HG02798 (cell line): ENCODE measurements at regions not wholly inside any gene's neighbourhood (a gene's known extent, or its start where the extent isn't known, plus 50 kb on each side); places are given as distances from the start of the nearest gene placed in this dataset.

Source experiments
- ATAC-seq: cut with Tn5 transposase; IDR thresholded peaks from one replicate; pipeline ENCODE4 v1.9.1; 2021; ENCODE audit warnings: mild to moderate bottlenecking; ENCODE audit not compliant: unreplicated experiment, poor library complexity

DNA sequence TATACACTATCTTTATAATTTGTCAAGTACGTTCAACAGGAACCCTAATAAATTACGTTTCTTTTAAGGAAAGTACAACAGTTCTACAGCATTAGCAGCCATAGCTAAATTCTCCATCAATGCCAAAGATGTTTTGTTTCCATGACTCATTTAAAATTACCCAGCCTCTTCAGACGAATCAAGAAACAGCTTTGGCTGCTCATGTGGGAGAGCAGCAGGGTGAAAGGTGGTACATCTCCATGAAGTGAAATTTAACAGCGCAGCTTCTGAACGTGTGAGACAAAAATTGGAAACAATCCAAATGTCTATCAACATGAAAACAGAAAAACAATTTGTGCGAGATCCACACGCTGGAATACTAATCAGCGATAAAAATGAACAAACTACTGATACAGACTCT is 327.3 kb upstream of the CDH6 start:
- ATAC-seq, result no peak

DNA sequence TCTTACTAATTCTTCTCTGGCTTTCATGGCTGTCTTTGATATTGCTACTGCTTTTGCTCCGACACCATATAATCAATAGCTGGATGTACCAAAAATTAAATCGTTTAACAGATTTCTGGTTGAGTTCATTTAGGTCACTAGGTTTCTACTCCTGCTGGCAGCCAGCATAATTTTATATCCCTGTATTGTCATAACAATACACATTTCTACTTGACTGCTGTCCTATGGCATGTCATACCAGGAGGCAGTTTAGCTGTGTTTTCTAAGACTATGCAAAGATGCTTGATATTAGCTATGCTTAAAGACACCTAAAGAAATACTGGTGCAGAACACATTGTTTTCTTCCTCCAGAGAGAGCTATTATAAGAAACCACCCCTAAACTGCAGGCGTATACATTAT is 337.2 kb upstream of the CDH6 start:
- no peak for ATAC-seq

DNA sequence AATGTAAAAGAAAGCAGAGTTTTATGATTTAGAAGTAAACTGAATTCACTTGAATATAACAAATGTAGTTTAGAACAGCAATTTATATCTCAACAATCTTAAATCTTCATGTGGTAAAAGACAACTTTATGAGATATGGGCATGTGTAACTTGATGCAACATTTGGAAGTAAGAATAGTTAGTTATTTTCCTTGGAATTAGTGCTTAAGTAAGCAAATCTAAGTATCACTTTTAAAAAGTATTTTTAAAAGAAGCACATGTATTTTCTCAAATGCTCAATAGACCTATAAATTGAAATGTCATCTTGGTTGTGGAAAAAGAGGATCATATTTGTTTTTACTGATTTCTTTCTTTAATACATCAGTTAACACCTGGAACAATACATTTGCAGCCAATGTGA is 340.3 kb upstream of the CDH6 start:
- no peak for ATAC-seq

DNA sequence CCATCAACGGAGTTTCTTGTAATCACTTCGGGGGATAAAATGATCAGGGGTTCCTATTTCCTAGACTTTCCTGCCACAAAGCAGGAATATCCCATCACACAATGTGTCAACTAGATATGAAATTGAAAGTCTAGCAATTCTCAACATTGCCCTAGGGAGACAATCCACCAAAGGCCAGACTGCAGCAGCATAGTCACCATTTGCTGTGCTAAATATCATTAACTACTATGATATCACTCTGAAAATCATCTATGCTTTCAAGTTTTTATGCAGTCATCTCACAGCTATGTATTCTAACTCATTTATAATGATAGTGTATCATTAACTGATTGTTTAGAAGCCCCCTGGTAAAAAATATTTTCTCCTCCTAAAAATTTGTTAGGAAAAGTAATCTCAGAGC is 342.6 kb upstream of the CDH6 start:
- ATAC-seq, result no peak

DNA sequence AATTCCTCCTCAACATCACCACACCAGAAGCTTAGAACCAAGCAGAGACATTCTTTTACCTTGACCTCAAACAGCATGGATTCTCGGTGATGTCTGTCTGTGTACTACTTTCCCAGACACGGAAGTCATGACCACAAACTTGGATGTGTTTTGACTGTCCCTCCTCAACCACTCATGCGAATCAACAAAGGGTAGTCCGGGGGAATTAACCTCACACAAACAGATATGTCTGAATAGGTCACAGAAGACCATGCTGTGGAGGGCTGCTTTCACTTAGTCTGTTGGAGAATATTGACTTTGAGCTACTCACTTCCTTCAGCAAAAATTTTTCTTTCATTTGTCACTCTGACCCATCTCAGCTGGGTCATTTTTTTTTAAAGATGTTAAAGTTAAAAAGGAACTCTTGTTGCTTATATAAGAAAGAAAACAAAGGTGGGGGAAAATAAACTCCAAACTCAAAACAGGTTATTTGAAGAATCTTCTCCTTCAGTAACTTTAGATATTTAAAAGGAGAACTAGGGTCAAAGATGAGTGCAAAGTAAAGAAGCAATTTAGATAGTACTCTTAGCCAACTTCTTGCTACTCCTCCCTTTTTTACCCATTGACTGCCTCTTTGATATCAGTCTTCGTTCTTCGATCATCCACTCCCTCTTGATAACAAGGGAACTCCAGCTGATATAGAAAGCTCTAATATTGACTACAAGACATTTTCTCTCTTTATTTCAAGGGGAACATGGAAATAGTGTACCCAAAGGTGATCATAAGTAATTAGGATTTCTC is 343.4 kb upstream of the CDH6 start:
- no peak for ATAC-seq

DNA sequence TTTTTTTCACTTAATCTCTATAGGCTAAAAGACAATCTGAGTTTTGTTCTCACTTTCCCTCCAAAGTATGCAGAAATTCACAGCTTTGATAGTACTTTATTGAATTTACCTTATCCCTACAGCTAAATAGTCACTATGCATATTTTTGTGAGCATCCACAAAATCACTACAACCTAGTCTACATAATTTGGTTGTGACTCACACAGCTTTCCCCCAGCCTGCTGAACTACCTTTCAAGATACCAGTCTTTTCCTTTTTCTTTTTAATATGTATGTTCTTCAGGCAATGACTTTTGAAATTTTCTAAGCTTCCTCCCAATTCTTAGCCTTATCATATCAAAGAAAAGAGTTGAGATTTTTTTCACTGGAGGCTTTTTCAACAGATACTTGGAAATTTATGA is 347.3 kb upstream of the CDH6 start:
- ATAC-seq, result no peak

DNA sequence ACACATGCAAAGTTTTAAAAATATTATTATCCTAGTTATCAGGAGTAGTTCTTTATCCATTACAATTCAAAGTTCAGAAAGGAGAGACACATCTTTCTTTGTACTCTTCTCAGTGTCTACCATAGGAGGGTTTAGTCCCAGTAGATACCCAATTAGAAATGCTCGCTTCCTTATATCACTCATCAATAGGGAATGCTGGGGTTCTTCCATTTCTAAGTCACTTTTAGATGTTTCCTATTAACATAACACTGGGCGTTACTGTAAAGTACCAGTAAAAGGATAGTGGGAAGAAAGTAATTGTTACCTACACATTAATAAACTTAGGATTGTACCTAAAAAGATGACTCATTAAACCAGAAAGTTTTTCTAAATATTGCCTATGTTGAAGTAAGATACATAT is 348.3 kb upstream of the CDH6 start:
- ATAC-seq, result no peak

DNA sequence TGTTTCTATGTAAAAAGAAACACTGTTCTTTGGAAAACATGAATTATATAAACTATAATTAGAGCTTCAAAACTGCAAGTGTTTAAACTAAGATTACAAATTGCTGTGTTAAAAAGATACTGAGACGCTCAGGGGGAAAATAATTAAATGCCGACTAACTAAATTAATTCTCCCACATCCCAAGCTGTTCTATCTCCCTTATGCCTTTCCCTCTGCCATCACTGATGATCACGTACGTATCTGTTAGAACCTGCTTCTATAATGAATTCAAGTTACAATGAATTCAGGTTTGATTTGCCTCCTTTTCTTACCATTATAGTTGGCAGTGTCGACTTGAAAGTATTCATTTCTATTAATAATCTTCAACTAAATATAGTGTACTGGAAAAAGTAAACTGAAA is 349.9 kb upstream of the CDH6 start:
- ATAC-seq, result no peak

DNA sequence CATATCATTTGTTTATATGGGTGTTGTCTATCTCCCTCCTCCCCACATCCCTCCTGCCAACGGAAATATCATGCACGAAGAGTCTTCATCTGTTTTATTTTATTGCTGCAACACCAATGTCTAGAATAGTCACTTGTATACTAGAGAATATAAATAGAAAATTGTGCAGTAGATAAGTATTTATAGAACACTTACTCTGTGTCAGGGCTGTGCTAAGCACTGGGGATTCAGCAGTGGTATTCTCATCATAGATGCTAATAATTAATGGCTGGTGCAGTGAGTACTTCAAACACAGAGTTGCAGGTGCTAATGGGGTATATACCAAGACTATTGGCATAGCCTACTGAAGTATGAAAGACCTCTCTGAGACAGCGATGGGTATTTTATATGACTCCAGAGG is 353.5 kb upstream of the CDH6 start:
- ATAC-seq, result no peak

DNA sequence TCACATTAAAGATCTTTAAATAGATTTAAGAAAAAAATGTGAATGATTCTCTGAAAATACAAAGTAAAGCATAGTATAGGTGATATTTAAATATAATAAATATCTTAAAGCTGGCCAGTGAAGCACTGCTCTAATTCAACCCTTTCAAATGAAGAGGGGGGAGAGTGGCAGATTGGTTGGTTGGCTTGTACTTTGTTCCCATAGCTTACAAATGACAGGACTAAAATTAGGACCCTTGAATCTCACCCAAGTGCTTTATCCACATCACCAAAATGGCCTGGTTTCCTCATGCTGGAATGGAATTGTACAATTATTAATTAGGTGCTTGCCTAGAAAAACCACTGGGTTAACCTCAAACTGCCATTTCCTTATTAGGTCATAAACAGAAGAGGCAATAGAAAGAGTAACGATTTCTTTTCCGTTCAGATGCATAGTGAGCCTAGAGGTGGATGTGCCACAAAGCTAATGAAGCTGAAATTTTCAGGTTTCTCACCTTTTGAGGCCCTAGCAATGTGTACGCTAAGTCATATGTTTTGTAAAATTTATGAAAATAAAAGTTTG is 354.5 kb upstream of the CDH6 start:
- ATAC-seq, result no peak

DNA sequence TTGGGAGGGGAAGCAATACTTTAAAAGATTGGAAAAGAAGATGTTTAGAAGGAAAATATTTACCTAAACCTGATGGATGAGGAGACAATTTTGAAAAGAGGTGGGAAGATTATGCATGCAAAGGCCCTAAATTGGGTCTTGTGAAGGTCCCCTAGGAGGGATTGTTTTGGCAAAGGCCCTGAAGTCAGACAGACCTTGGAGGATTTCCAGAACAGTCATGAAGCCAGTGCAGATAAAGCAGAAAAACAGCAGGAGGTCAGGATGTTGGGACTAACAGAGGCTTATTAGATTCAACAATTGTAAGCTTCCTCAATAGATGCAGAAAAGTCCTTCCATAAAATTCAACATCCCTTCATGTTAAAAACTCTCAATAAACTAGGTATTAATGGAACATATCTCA is 361.0 kb upstream of the CDH6 start:
- no peak for ATAC-seq

DNA sequence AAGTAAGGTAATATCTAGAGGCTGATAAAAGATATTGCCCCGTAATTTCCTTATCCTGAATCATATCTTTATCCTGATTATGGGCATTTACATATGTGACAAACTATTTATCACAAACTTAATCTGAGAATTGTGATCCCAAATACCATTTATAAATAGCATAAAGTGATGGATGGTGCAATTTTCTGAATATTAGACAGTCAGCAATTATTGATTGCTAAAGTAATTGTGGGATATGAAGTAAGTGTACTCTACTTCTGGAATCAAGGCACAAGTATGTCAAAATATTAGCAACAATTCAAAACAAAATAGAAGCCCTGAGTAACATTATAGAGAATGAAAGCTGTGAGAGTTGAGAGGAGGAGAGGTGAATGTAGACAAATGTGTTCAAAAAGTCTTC is 361.9 kb upstream of the CDH6 start:
- ATAC-seq, result no peak

DNA sequence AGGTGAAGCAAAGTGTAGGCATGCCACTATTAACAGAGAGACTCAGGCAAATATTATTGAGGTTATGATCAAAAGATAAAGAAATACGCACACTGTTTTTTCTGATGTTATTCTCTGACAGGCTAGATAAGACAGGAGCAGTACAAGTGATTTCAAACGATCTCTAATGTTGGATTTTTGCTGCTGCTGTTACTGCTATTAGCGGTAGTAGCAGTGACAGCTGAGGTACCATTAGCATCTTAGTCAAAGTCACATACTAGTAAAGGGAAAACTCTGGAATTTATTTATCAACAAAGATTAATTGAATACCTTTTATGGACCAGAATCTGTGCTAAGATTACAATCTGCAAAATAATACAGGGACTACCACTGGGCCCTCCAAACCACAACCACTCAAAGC is 362.4 kb upstream of the CDH6 start:
- no peak for ATAC-seq

DNA sequence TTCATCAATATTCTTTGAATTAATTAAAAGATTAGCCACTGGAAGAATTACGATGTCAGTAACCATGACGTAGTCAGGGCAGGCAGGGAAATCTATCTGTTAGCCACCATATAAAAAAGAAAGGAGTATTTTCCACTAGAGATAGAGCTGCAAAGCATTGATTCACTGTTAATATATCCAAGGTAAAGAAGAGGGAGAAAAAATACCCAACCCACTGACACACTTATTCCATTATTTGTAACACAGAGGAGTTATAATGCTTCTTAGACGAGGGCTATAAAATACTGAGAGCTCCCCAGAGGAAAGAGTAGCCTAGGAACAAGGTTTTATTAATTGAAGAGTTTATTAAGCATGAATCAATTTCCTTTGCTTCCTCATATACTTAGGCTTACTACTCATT is 382.2 kb upstream of the CDH6 start:
- ATAC-seq, result no peak

DNA sequence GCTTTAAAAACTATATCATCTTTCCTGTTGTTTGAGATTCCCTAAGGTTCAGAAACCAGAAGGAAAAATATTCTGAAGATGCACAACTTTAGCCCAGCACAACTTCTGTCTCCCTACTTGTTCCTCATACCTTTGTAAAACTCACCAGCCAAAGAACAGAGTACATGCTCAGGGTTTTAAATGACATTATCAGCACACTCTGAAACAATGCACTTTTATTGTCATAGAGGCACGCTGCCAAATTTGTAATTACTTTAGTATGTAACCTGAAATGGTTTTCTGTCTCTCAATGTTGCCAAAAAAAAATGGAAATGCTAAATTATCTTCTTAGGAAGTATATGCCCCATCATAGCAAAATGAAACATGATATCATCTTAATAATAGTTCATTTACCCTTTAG is 383.6 kb upstream of the CDH6 start:
- no peak for ATAC-seq

DNA sequence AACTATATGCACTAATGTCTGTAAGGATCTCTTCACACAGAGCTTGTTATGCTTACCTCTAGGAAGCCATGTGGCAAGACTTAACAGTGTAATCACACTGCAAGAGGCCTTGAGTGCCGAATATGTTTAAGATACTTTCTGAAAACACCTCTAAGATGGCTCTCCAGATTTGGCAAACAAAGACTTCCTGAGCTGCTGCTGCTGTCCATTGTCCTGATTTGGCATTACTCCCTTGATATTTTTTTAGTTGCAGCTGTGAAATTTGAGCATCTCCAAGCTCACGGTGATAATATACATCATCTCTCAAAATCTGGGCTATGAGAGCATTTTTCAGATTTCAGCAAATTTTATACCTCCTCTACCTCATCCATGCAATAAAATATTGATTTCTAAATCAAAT is 384.5 kb upstream of the CDH6 start:
- no peak for ATAC-seq

DNA sequence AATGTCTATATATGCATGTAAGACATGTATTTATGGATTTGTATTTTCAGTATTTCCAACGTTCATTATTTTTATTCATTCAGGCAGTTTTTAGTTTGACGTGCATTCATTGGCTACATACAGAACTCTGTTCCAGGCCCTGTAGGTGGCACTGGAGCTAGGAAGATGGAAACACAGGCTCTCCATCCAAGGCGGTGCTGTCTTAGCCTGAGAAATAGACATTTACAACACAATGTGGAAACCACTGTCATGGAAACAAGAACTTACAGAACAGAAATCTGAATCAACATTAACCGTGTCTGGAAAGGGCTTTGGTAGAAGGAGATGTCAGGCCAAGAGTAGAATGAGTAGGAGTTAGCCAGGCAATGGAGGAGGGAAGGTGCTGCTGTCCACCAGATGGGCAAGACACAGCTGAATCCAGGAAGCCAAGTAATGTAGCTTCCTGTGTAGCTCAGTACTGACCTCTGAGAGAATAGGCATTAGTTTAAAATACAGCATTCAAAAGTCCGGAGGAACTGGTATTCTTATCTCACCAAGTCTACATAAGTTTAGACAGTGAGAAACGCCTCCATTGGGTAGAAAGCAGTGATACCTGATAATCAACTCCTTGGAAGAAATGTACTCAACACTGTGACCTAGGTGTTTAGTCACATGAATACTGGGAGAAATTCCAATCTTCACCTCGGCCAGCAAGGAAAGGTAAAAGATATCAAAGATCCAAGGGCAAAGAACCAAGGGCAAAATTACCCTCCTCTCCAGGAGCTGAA is 388.6 kb upstream of the CDH6 start:
- no peak for ATAC-seq

DNA sequence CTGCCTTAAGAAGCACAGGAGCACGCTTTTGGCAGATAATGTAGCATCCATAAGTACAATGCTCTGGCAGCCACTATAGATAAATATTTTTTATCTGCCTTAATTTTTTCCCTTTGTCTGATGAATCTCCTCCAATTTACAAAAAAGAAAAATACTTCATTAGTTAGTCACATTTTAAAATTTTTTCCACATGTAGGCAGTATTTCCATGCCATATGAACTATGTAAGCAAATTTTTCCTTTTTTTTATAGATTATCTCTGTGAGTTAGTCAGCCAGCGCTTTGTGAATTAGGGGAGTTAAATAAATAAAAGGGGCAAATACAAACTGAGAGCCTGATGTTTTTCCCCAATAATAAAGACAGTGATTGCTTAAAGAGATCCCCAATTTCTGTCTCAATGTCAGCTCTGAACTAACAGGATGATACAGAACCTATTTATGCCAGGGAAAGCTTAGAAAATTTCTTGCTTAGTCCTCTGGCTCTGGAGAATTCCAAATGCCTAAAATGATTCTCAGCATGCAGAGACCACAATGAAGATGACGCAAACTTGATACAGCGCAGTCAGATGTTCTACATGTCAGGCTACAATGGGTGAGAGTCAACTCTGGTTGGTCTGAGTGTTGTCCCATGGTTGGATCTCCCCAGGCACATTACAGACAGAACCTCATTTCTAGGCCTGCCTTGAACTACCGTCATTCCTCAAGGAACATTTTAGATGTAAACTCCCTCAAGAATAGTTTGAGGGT is 390.4 kb upstream of the CDH6 start:
- ATAC-seq, result no peak

DNA sequence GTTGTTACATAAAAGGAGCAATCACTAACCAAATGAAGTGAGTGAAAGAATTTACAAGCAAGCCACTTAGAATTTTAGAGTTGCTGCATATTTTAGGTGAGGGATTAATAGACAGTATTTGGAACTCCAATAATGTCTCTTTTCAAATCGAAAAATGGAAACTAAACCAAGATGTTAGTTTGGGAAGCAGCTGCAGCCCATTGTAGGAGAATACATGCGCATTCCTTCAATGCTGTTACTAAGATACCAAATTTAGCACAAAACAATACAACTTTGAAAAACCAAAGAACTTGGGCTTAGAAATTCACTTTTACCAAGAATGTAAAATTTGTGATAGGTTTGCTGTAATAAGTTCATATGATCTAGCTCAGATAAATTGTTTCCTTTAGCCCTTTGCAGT is 411.8 kb upstream of the CDH6 start:
- no peak for ATAC-seq

DNA sequence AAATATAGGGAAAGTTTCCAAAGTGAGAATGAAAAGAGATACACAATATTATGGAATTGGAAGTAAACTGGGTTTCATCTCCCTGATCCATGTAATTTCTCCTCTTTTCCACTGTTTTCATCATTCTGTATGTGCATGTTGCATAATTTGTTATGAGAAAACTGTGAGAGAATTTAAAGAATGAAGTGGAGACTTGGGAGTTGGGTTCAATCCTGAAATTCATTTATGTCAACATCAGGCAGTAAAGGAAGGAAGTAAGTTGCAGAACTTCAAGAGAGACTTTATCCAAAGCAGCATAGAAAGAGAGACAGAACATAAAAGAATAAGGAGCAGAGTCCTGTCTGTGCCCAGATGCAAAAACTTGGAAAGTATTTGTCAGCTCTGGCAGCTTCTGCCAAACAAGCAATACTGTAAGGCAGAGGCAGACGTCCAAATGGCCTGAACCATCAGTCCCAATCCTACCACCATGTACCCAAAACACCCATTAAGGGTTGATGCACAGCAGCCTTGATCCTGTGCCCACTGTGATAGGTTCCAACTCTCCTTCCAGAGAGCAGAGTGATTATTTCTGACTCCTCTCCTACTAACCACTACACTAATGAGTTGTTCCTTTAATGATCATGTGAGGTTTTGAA is 425.3 kb upstream of the CDH6 start:
- ATAC-seq, result no peak

DNA sequence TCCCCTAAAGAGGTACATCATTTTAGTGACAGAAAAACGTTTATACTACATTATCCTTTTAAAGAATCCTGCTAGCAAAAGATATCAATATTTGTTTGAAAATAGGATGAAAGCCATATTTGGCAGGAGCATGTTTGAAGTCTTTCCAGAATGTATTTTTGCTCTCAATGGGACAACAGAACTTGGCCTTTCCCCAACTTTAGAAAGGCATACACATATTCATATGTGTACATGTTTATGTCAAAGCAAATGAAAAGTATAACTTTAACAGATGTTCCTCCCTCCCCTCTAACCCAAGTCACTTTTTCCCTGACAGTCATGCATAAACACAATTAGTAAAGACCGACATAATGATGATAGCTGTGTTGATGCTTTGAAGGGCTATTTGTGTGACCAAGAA is 427.8 kb upstream of the CDH6 start:
- no peak for ATAC-seq
